Peyer's patch (tissue), 4 donors: ENCODE measurements at regions not wholly inside any gene's neighbourhood (a gene's known extent, or its start where the extent isn't known, plus 50 kb on each side); places are given as distances from the start of the nearest gene placed in this dataset.

Experiments used
- DNase-seq, 3 donors: peaks; one replicate each; pipeline ENCODE4 v3.0.0-alpha.2; 2017 to 2019
- H3K27ac ChIP-seq, 4 donors: fragments of 200-600 bp; sonication (generic); one replicate each; pipeline ENCODE4 v1.5.1; 2016 to 2019
- H3K27me3 ChIP-seq, 2 donors: fragments of 200-600 bp; sonication (generic); one replicate each; pipeline ENCODE4 v1.5.1; 2019
- H3K36me3 ChIP-seq, 3 donors: fragments of 200-600 bp; sonication (generic); one replicate each; pipeline ENCODE4 v1.5.1; 2016 to 2019
- H3K4me1 ChIP-seq, 4 donors: fragments of 200-600 bp; sonication (generic); one replicate each; pipeline ENCODE4 v1.5.1; 2016 to 2019
- H3K4me3 ChIP-seq, 4 donors: fragments of 200-600 bp; sonication (generic); 1 replicate in 3 of 4; 2 replicates in 1 of 4; pipeline ENCODE4 v1.5.1; 2016 to 2019; ENCODE audit warnings: mild to moderate bottlenecking in 1 of 4
- H3K9me3 ChIP-seq, 4 donors: fragments of 200-600 bp; sonication (generic); one replicate each; pipeline ENCODE4 v1.5.1; 2016 to 2019; ENCODE audit warnings: mild to moderate bottlenecking in 1 of 4
- CTCF ChIP-seq, 6 experiments: fragments of 450-650 bp in 4 of 6; fragments of 200-600 bp in 2 of 6; sonication (generic) in 1 of 6; IDR thresholded peaks; one replicate each; pipeline ENCODE4 v1.5.1; 2017 to 2019; ENCODE audit warnings: antibody characterized with exemption in 6 of 6, mild to moderate bottlenecking in 3 of 6, moderate library complexity in 1 of 6
- POLR2A ChIP-seq, 2 donors: fragments of 450-650 bp; IDR thresholded peaks; one replicate each; pipeline ENCODE4 v1.5.1; 2017; ENCODE audit warnings: antibody characterized with exemption in 2 of 2, mild to moderate bottlenecking in 2 of 2, moderate library complexity in 2 of 2

GRCh38 chr16:85193876-85194275 lies 81.6 kb upstream of the CIBAR2 start:
- no peaks in the 10 kb centered on the region for H3K27me3 ChIP-seq
- no peak for TF ChIP-seq CTCF (IDR thresholded peaks at IDR 0.05)
- TF ChIP-seq POLR2A (IDR thresholded peaks at IDR 0.05) = no peak
- H3K9me3 ChIP-seq = no peaks in the 10 kb centered on the region
- no peak overlapping the region for H3K27ac ChIP-seq
- DNase-seq = no peak
- peaks cover 0 to 35% (median 0%) of the 10 kb centered on the region in 4 donors for H3K4me1 ChIP-seq
- H3K36me3 ChIP-seq = no peaks in the 10 kb centered on the region
- no peak overlapping the region for H3K4me3 ChIP-seq

- no peak overlapping the region for H3K4me3 ChIP-seq
- peaks cover 0 to 32% (median 0%) of the 10 kb centered on the region in 4 donors for H3K4me1 ChIP-seq
- H3K36me3 ChIP-seq = no peaks in the 10 kb centered on the region
- no peak for DNase-seq
- H3K27me3 ChIP-seq = no peaks in the 10 kb centered on the region
- TF ChIP-seq CTCF (IDR thresholded peaks at IDR 0.05) = no peak
- TF ChIP-seq POLR2A (IDR thresholded peaks at IDR 0.05) = no peak
- H3K27ac ChIP-seq = no peak overlapping the region
- no peaks in the 10 kb centered on the region for H3K9me3 ChIP-seq
Measured at GRCh38 chr16:85194307-85195270, 82.3 kb upstream of the CIBAR2 start.

- Histone ChIP-seq H3K4me1 (peaks cover 0 to 36% (median 0%) of the 10 kb centered on the region in 4 donors), H3K4me3 (no peak overlapping the region), H3K36me3 (no peaks in the 10 kb centered on the region), H3K9me3 (no peaks in the 10 kb centered on the region), H3K27ac (no peak overlapping the region), H3K27me3 (no peaks in the 10 kb centered on the region)
- TF ChIP-seq CTCF (IDR thresholded peaks at IDR 0.05) (no peak), POLR2A (IDR thresholded peaks at IDR 0.05) (no peak)
- DNase-seq = no peak
Measured at GRCh38 chr16:85195271-85195647, 83.0 kb upstream of the CIBAR2 start.

GRCh38 chr16:85195900-85196772 lies 83.9 kb upstream of the CIBAR2 start:
- peak overlapping the region in 2 of 4 donors; percentile 30 to 60 for H3K27ac ChIP-seq
- no peak overlapping the region for H3K4me3 ChIP-seq
- H3K27me3 ChIP-seq = no peaks in the 10 kb centered on the region
- peaks cover 0 to 44% (median 0%) of the 10 kb centered on the region in 4 donors for H3K4me1 ChIP-seq
- peak in 1 of 3 donors; percentile 57 for DNase-seq
- H3K36me3 ChIP-seq = no peaks in the 10 kb centered on the region
- no peak for TF ChIP-seq CTCF (IDR thresholded peaks at IDR 0.05)
- TF ChIP-seq POLR2A (IDR thresholded peaks at IDR 0.05) = no peak
- no peaks in the 10 kb centered on the region for H3K9me3 ChIP-seq

GRCh38 chr16:85196976-85197375 lies 84.7 kb upstream of the CIBAR2 start:
- Histone ChIP-seq H3K4me3 (no peak overlapping the region), H3K27me3 (no peaks in the 10 kb centered on the region), H3K9me3 (no peaks in the 10 kb centered on the region), H3K4me1 (peaks cover 0 to 44% (median 0%) of the 10 kb centered on the region in 4 donors), H3K27ac (peak overlapping the region in 3 of 4 donors; percentile 0 to 60 (median 30)), H3K36me3 (no peaks in the 10 kb centered on the region)
- DNase-seq = no peak
- no peak for TF ChIP-seq POLR2A (IDR thresholded peaks at IDR 0.05)
- TF ChIP-seq CTCF (IDR thresholded peaks at IDR 0.05) = no peak
